GM18498 (cell line): ENCODE measurements at regions not wholly inside any gene's neighbourhood (a gene's known extent, or its start where the extent isn't known, plus 50 kb on each side); places are given as distances from the start of the nearest gene placed in this dataset.

Experiments used
- ATAC-seq: cut with Tn5 transposase; IDR thresholded peaks from one replicate; pipeline ENCODE4 v1.9.1; 2021; ENCODE audit warnings: mild to moderate bottlenecking, moderate library complexity; ENCODE audit not compliant: unreplicated experiment

DNA sequence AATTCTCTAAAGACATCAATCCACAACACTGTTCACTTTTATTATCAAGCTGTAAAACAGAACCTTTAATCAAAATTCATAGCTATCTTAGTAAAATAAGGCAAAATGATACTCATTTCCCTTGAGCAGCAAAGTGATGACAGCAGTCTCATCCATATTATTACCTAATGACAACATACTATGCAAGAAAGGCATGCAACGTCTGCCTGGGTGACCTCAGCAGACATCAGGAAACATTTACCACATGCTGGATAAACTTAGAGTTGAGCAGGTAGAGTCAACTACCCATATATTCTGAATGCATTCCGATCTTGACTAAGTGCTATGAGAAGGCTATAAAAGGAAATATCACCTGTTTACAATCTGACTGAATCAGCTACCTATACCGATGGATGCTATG is 145.1 kb downstream of the SIPA1L2 start:
- no peak for ATAC-seq

DNA sequence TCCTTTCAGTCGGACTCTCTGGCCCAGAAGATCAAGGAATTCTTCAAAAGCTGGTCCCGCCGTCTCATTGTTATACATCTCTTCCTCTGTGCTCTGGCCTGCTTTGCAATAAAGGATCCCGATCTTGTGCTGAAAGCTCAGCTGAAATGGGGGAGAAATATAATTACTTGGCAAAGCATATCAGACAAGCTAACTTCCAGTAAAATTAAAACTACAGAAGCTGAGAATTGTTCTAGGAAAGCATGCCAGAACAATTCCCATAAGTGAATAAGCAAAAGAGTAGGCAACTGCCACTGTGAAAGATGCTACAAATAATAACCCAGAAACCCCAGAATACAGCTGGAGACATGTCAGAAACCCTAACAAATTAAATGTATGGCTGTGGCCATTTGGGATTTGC is 146.1 kb downstream of the SIPA1L2 start:
- no peak for ATAC-seq

DNA sequence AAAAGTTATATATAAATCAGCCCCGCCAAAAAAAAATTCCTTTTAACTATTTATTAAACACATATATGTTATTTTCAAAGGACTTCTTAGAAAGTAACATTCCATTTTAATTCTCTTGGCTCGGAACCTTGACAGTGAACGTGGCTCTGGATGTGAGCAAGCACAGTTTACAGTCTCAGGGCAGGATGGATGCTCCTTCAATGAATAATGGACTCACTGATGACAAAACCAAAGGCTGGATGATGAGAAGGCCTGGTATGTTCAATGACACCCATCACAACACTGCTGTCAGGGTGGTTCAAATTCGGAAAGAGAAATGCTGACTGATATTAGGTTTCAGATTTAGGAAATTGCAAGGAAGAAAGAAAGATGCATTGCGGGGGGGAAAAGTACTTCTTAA is 148.8 kb downstream of the SIPA1L2 start:
- no peak for ATAC-seq

DNA sequence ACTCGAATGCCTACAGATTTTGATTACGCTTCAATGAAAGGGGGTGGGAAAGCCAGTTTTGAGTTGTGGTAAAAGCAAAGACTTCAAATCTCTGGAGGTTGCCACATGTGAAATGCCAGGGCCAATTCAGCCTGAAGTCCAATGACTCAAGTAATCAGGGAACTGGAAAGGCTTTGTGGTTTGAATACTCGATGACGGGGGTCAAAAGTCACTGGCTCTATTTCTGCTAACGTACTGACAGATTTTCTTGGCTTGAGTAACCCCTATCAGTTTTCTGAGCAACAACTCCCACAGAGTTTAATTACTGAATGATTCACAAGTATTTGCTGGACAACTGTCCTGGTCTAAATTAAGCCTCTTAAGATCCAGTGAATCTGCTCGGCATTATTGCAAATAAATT is 152.2 kb downstream of the SIPA1L2 start:
- no peak for ATAC-seq

DNA sequence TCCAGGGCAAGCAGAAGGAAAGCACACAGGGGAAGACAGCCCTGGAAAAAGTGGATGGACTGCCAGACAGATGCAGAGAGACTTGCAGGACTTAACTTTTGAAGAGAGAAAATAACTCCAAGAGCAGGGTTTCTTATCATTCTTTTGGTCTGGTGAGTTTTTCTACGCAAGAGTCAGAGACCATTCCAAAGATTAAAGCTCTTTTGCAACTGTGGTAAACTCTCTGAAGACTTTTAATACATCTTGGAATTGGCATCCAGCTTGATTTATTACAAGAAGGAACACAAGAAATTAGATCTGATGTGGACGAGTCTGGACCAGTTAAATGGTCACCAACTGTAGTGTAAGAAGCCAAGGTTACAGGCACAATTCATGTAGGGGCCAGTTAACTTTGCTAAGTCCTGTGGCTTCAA is 153.4 kb downstream of the SIPA1L2 start:
- ATAC-seq, result no peak

DNA sequence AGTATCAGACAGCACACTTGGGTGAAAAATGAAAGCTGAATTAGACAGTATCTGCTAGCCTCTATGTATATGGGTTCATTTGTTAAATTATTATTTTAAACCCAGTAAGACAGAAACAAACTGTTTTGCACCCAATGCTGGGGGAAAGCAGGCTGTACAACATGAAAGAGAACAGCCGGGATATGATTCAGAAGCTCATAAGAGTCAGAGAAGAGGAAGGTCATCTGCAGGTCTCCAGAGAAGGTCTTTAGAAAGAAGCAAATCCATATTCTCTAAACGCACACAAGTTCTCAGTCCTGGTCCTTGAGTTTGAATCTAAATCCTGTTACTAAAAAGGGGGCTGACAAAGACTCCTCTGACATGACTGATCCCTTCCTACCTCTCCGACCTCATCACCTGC is 155.1 kb downstream of the SIPA1L2 start:
- ATAC-seq, result no peak

DNA sequence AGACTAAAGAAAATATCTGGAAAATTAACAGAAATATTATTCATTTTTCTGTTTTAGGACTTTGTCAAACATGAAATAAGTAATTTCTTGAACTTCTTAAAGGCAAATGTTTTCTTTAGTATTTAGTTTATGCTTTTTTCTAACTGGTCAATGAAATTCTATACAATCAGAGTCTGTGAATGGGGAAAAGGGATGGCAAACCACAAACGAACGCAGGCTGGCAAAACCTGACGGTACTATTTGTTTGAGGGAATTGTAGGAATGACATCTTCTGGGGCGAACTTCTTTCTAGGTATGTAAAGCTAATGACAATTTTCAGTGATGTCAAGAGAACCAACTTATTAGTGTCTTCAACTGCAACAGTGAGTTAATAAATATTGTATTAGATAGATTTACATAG is 156.0 kb downstream of the SIPA1L2 start:
- no peak for ATAC-seq

DNA sequence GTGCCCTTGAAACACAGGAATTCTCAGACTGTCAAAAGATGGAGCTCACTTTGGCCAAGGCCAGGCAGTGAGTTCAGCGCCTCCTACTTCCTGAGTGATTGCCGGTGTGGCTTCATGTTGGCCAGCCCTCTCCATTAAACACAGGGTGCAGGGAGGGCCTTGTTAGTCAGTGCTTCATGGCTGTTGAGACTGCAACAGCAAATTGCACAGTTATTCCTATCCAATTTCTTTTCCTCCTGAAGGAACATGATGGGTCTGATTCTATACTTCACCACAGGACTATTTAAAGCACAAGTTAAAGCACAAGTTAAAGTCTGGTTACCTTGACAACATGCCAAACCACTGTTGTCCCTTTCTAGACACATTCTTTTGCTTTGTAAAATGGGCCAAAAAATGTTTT is 156.6 kb downstream of the SIPA1L2 start:
- no peak for ATAC-seq

DNA sequence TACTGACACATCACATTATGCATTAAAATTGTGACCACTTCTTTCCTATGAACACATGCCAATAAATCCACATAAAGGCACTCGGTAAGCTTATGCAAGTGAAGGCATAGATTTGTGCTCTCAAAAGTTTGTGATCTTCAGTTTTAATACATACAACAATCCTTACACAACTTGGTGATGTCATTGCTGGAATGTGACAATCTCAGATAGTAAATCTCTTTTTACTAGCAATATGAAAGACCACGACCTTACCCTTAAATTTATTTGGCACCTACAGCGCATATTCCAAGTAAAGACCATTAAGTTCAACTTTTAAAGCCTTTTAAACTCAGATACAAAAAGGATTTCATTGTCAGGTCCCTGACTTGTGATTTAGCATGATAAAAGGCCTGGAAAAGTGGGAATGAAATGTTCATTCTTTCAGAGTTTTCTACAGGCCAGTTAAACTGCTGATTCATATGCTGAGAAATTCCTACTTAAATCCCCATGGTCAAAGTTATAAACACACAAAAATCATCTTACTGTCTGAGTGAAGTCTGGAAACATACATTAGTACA is 157.4 kb downstream of the SIPA1L2 start:
- ATAC-seq, result no peak

DNA sequence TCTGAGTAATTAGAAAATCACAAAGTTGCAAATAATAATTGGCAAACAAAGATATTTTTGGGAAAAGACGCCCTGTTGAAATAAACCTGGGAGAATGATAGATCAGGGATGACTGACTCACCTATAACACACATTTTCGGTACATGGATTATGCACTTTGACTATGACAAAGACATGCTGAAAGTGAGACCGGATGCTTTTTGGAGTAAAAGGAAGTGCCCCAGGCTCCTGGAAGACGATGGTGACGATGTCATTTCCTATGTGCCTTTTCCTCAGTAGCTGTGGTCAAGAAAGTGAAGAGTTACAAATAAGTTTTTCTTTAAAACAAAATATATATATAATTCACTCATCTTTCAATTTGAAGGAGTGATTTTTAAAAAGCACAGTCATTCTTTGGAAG is 158.7 kb downstream of the SIPA1L2 start:
- no peak for ATAC-seq

DNA sequence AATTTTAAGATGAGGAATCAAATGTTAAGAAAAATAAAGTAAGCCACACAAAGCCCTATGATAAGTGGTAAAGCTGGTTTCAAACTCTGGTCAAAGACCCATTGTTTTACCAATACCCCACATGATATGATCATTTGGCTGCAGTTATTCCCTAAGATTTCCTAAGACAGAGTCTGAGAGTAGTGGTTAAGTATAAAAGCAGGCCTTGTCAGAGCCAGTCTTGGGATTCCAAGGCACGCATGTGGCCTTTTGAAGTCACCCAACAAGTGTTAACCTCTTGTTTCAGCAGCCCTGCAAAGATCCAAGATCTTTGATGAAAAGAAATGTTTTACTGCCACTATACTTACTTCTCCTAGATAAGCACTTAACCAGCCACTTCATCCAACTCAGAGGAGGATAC is 159.2 kb downstream of the SIPA1L2 start:
- ATAC-seq, result no peak

DNA sequence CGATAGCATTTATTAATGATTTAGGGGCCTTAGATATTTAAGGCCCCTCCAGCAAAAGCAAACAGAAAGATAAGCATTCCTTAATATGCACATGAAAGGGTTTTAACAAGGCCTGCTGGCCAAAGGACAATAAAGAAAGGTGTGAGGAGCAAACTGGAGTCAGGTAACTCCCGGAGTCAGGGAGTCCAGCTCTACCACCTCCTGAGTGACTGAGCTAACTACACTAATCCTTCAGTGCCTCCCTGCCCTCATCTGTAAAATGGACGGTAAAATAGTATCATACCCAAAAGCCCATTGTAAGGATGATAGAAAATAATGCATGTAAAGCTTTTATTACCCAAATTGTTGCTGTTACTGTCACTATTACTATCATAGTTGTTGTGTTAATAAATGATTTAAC is 161.7 kb downstream of the SIPA1L2 start:
- ATAC-seq, result no peak

DNA sequence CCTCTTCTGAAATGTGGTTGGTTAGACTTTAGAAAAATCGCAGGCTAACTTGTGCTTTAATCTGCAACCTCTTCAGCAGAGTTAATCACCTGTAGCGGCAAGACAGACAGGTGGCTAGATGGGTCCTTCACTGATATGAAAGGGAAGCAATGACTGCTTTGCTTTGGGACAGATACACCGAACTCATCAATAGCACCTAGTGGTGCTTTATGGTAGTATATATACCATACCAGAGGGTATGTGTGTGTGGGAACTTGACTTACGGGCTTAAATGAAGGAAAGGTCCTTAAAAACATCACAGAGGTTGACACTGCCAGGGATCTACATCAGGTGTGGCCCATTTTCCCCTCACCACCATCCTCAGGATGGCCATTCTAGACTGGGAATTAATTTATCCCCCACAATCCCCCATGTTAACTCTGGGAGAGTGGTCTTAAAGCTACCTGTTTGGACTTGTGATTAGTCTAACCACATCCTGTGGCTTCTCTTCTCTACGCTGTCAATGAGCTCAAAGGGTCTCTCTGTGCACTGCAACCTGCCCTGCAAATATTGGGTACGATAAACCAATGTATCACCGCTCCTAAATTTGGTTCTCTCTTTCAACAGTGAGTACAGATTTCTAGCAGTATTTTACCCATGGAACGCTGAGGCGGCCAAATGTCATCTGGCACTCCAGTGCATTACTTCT is 162.7 kb downstream of the SIPA1L2 start:
- ATAC-seq, result no peak

DNA sequence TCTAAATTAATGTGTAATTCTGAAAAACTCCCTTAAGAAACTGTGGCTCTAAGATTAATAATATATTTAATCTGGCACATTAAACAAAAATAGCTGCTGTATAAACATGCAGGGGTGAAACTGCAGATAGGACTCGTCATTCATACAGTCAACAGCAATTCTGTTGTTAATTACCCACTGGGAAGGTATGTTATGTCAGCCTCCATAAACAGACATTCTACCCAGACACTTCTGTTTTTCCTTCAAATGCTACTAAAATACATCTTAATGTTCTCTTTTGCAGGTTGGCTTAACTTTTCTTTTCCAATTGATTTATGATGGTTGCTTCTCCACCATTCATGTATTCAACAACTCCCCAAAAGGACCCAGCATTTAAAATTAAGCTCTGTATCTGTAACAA is 165.6 kb downstream of the SIPA1L2 start:
- no peak for ATAC-seq

DNA sequence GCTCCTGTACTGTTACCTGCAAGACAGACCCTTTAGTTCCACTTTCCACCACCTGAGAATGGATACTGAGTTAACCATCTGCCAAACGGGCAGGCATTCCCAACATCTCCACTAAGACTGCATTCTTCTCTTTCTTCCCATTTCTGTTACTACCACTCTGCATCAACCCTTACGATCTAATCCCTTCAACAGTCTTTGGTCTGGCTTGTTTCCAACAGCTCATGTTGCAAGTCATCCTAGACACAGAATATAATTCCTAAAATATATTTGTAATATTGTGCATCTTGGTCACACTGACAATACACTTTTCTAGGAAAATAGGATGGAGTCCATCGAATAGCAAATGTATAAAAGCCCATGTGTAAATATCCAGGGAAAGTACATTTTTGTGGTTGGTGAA is 166.7 kb downstream of the SIPA1L2 start:
- no peak for ATAC-seq

DNA sequence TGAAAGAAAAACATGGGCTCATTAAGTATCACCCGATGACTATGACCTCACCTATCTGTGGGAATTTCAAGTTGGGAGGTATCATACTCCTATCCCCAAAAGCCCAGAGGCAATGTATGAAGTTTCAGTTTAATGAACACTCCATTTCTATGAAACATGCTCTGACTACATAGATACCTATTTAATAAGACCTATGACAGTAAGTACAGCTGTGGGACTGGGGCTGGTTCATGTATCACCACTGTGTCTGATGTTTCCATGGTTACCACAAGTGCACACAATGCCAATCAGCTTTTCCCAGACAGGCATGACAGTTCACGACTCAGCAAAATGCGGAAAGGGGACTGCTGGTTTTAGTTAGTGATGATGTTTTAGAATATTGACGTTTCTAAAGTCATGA is 167.7 kb downstream of the SIPA1L2 start:
- no peak for ATAC-seq

DNA sequence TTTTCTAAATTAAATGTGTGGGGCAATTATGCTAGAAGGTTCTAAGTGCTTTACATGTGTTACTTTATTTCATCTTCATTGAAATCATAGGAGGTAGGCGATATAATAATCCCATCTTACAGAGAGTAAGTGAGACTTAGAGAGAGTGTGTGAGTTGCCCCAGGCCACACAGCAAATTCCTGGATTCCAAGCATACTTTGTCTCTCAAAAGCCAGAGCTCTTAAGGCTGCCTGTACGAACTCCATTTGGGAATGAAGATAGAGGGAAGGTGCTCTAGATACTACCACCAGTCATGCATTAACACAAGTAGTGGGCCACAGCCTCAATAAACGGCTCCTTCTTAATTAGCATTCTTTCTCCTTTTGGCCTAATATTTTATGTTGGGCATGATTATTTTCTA is 170.1 kb downstream of the SIPA1L2 start:
- no peak for ATAC-seq

DNA sequence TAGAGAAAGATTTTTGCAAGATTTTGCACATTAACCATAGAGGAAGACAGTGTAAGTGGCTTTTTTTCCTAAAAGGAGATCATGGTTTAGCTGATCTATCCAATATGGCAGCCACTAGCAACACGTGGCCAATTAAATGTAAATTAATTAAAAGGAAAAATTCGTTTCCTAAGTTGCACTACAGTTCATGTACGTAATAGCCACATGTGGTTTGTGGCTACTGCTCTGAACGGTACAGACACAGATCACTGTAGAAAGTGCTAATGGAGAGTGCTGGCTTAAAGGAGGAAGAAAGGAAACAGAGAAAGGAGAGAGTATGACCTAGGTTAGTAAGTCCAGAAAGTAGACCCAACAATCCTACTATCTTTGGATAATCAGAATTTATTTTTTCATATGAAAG is 170.8 kb downstream of the SIPA1L2 start:
- no peak for ATAC-seq

DNA sequence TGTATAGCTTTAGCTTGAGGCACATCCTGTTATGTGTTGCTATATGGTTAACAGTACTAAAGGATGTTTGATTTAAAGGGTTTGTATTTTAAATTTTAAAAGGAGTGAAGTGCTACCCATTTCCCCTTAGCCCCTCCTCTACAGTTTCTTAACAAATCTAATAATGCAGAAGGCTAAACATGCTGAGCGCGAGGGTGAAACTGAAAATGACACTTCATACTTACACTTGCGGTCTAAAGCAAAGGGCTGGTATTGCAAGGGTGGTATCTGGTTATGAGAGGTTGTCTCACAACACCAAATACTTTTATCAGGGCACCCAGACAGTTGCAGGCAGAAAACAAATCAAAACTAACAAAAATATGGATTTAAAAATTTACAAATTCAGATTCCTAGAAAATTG is 172.3 kb downstream of the SIPA1L2 start:
- peak; percentile 97 for ATAC-seq

DNA sequence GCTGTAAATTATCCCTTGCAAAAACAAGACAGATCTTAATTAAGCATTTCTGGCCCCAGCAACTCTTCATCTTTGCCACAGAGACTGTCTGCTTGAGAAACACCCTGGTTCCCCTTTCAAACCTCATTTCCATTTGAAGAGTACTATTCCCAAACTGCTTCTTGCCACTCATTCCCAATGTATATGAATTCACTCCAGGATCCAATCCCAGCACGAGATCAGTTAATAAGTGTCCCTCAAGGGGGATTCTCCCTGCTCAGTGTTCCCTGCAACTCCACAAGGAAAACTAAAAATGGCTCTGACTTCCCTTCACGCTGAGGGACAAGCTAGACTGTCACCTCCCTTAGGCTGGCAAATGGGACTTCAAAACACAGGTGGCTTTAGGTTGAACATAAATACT is 173.2 kb downstream of the SIPA1L2 start:
- ATAC-seq, result no peak

DNA sequence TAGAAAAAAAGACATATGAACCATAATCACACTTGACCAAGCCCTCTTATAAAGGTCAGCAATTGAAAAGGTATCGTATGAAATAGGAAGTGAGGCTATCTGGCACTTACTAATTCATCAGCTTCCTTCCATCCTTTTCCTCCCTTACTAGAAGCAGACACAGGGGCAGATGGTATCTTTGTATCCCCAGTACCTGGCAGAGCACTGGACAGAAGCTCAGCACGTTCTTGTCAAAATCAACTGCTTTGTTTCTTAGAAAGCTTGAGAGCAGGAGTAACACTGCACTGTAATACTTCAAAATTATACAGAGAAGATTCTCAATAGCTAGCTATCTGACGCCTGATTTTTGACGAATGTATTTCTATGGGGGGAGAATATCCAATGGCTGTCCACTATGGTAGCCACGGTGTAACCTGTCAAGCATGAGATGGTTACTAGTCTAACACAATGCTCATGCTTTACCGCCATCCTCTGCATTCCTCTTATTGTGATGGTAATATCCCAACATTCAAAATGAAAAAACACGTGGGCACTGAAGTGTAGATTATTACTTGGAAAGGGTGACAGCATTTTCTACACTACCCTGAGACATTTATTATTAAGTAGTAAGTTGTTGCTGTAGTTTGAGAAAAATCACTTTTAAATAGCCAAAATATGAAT is 175.6 kb downstream of the SIPA1L2 start:
- ATAC-seq, result no peak

DNA sequence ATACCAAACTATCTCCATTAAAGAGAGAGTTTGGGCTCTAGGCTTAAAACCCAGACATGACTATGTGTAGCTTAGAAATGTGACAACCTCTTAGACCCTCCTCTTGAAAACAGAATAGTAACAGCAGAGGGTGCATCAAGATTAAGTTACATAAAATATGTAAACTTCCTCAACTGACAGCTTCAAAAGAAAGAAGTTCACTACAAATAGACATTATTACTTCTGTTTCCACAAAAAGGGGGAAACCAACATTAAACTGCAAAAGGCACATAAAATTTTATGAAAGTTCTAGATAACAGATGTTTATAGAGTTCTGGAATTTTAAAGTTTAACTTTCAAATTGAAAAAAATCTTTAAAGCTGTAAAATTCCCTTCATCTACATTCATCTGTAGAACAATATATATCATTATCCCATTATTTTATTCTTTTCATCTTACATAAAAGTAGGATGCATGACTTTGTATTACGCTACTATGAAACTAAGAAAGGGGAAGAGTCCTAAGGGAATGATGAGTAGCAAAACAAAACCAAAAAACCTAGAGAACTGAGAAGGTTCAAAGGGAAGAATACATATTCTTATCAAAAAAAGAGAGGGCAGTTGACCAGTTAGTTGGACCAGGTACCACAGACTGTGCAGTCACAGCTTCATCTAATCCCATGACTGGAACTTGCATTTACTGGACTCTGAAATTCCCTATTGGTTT is 177.0 kb downstream of the SIPA1L2 start:
- ATAC-seq, result no peak
